ENCODE measurements at regions not wholly inside any gene's neighbourhood (a gene's known extent, or its start where the extent isn't known, plus 50 kb on each side); places are given as distances from the start of the nearest gene placed in this dataset.

DNA sequence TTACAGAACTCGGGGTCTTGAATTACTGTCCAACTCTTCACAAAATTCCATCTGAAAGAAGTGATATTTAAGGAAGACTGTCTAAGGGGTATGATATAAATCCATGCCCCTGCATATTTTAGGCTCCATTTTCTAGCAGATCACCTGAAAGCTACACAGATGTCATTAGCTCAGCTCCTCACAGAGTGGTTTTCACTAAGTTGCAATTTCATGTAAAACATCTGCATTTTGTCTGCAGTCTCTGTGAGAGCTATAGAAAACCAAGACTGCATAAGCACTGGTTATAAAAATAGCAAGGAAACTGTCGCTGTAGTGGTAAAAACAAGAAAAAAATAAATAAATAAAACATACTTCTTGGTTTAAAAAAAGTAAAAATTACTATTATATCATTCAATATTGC is 103.4 kb downstream of the RPL27A start:
- TF ChIP-seq, protein P1, sequence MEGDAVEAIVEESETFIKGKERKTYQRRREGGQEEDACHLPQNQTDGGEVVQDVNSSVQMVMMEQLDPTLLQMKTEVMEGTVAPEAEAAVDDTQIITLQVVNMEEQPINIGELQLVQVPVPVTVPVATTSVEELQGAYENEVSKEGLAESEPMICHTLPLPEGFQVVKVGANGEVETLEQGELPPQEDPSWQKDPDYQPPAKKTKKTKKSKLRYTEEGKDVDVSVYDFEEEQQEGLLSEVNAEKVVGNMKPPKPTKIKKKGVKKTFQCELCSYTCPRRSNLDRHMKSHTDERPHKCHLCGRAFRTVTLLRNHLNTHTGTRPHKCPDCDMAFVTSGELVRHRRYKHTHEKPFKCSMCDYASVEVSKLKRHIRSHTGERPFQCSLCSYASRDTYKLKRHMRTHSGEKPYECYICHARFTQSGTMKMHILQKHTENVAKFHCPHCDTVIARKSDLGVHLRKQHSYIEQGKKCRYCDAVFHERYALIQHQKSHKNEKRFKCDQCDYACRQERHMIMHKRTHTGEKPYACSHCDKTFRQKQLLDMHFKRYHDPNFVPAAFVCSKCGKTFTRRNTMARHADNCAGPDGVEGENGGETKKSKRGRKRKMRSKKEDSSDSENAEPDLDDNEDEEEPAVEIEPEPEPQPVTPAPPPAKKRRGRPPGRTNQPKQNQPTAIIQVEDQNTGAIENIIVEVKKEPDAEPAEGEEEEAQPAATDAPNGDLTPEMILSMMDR (conservative IDR thresholded peaks at IDR 0.05): no peak
- TF ChIP-seq ZFX (IDR thresholded peaks at IDR 0.05): no peak
